ENCODE measurements at regions not wholly inside any gene's neighbourhood (a gene's known extent, or its start where the extent isn't known, plus 50 kb on each side); places are given as distances from the start of the nearest gene placed in this dataset.
"Not testable (repeated sequence)": the region's sequence is repeated elsewhere in the genome, so short reads cannot be mapped to it uniquely, and the experiment has no call there.

DNA sequence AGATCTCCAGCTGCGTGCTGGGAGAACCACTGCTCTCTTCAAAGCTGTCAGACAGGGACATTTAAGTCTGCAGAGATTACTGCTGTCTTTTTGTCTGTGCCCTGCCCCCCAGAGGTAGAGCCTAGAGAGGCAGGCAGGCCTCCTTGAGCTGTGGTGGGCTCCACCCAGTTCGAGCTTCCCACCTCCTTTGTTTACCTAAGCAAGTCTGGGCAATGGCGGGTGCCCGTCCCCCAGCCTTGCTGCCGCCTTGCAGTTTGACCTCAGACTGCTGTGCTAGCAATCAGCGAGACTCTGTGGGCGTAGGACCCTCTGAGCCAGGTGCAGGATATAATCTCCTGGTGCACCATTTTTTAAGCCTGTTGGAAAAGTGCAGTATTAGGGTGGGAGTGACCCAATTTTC is 128.6 kb downstream of the ACTR3 start:
- not testable (repeated sequence) for H3K36me3 ChIP-seq (replicated peaks; ENCODE audit: low read depth, low read length); H3K4me3 ChIP-seq (ENCODE audit: low read length); H3K9ac ChIP-seq (ENCODE audit: low read length); H2AFZ ChIP-seq (ENCODE audit: low read depth, low read length); H3K79me2 ChIP-seq (ENCODE audit: low read length); H3K27me3 ChIP-seq (ENCODE audit: low read depth, low read length); H3K4me1 ChIP-seq (ENCODE audit: low read length); H3K9me3 ChIP-seq (ENCODE audit: insufficient read depth, low read length); H4K20me1 ChIP-seq (ENCODE audit: insufficient read depth, low read length); H3K4me2 ChIP-seq (ENCODE audit: low read length); H3K27ac ChIP-seq (ENCODE audit: low read length)

DNA sequence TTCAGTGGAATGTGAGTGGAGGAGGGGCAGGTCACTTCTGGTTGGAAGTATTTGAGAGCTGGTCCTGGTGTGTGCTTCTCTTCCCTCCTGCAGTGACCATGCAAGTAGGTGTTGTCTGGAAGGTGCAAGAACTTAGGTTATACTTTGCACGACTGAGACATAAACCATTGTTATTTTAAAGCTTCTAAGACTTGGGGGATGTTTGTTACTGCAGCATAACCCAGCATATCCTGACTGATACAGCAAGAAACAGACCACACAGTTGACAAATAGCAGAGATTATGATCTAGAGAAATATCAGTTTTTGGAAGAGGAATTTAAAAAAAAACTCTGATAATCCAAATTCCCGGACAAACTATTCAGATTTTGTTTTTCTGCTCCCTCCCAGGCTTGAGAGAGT is 130.8 kb downstream of the ACTR3 start:
- no peak overlapping the region for H3K9ac ChIP-seq (ENCODE audit: low read length)
- peaks cover 16% of the 10 kb centered on the region; the same call in 1 of the 2 replicates for H3K27me3 ChIP-seq (ENCODE audit: low read depth, low read length)
- no peak overlapping the region for H2AFZ ChIP-seq (ENCODE audit: low read depth, low read length)
- TF ChIP-seq, protein P1, sequence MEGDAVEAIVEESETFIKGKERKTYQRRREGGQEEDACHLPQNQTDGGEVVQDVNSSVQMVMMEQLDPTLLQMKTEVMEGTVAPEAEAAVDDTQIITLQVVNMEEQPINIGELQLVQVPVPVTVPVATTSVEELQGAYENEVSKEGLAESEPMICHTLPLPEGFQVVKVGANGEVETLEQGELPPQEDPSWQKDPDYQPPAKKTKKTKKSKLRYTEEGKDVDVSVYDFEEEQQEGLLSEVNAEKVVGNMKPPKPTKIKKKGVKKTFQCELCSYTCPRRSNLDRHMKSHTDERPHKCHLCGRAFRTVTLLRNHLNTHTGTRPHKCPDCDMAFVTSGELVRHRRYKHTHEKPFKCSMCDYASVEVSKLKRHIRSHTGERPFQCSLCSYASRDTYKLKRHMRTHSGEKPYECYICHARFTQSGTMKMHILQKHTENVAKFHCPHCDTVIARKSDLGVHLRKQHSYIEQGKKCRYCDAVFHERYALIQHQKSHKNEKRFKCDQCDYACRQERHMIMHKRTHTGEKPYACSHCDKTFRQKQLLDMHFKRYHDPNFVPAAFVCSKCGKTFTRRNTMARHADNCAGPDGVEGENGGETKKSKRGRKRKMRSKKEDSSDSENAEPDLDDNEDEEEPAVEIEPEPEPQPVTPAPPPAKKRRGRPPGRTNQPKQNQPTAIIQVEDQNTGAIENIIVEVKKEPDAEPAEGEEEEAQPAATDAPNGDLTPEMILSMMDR (IDR thresholded peaks at IDR 0.05; ENCODE audit: low read depth, low read length), result no peak
- TF ChIP-seq EZH2phosphoT487 (IDR thresholded peaks at IDR 0.05; ENCODE audit: low read depth), result no peak
- H3K9me3 ChIP-seq (ENCODE audit: insufficient read depth, low read length), result no peaks in the 10 kb centered on the region
- H3K4me1 ChIP-seq (ENCODE audit: low read length), result no peaks in the 10 kb centered on the region
- no peak overlapping the region for H3K4me2 ChIP-seq (ENCODE audit: low read length)
- no peaks in the 10 kb centered on the region for H4K20me1 ChIP-seq (ENCODE audit: insufficient read depth, low read length)
- no peaks in the 10 kb centered on the region for H3K36me3 ChIP-seq (replicated peaks; ENCODE audit: low read depth, low read length)
- no peaks in the 10 kb centered on the region for H3K79me2 ChIP-seq (ENCODE audit: low read length)
- H3K4me3 ChIP-seq (ENCODE audit: low read length), result no peak overlapping the region
- no peak overlapping the region for H3K27ac ChIP-seq (ENCODE audit: low read length)

DNA sequence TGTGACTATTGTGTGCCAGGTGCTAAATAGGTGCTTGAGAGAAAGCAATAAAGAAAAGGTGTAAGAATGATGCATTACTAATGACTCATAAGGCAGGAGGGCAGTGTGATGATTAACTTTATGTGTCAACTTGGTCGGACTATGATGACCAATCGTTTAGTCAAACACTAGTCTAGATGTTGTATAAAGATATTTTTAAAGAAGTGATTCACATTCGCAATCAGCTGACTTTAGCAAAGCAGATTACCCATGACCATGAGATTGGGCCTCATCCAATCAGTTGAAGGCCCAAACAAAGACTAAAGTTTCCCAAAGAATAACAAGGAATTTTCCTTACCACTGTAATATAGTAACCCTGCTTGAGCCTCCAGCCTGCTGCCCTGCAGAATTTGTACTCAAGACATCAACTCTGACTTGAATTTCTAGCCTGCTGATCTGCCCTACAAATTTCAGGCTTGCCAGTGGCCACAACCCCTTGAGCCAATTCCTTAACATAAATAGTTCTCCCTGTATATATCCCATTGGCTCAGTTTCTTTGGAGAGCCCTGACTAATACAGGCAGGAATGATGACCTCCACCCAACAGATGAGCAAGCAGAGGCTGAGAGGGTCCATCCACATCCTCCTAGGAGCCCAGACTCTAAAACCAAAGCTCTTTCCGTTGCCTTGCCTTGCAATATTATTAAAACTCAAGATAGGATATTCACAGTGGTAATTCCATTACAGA is 132.6 kb downstream of the ACTR3 start:
- H2AFZ ChIP-seq (ENCODE audit: low read depth, low read length), result no peak overlapping the region
- H3K4me2 ChIP-seq (ENCODE audit: low read length), result no peak overlapping the region
- H3K79me2 ChIP-seq (ENCODE audit: low read length), result no peaks in the 10 kb centered on the region
- no peaks in the 10 kb centered on the region for H4K20me1 ChIP-seq (ENCODE audit: insufficient read depth, low read length)
- no peak overlapping the region for H3K4me3 ChIP-seq (ENCODE audit: low read length)
- H3K27me3 ChIP-seq (ENCODE audit: low read depth, low read length), result peaks cover 16% of the 10 kb centered on the region; the same call in 1 of the 2 replicates
- H3K4me1 ChIP-seq (ENCODE audit: low read length), result no peaks in the 10 kb centered on the region
- no peak overlapping the region for H3K27ac ChIP-seq (ENCODE audit: low read length)
- TF ChIP-seq EZH2phosphoT487 (IDR thresholded peaks at IDR 0.05; ENCODE audit: low read depth), result no peak
- TF ChIP-seq, protein P1 (IDR thresholded peaks at IDR 0.05; ENCODE audit: low read depth, low read length), result no peak
- H3K9me3 ChIP-seq (ENCODE audit: insufficient read depth, low read length), result no peaks in the 10 kb centered on the region
- H3K9ac ChIP-seq (ENCODE audit: low read length), result no peak overlapping the region
- H3K36me3 ChIP-seq (replicated peaks; ENCODE audit: low read depth, low read length), result no peaks in the 10 kb centered on the region

DNA sequence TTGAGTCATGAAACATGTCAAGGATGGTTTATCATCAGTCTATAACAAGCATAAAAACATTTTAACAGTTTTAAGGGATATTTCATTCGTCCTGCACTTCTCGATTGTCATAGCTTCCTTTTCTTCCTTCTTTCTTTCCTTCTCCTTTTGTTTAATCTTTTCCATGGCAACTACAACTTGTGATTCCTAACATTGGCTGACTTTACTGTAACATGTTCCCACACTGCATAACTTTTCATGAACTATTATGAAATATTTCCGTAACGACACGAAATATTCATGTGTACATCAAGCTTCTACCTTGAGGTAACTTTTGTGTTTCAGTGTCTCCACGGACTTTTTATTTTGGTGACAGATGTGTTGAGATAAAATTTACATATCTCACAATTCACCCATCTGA is 134.4 kb downstream of the ACTR3 start:
- Histone ChIP-seq H2AFZ (ENCODE audit: low read depth, low read length) (no peak overlapping the region), H3K79me2 (ENCODE audit: low read length) (no peaks in the 10 kb centered on the region), H3K36me3 (replicated peaks; ENCODE audit: low read depth, low read length) (no peaks in the 10 kb centered on the region), H3K27me3 (ENCODE audit: low read depth, low read length) (peaks cover 16% of the 10 kb centered on the region; the same call in 1 of the 2 replicates), H3K27ac (ENCODE audit: low read length) (no peak overlapping the region), H3K9me3 (ENCODE audit: insufficient read depth, low read length) (no peaks in the 10 kb centered on the region), H3K4me3 (ENCODE audit: low read length) (no peak overlapping the region), H4K20me1 (ENCODE audit: insufficient read depth, low read length) (no peaks in the 10 kb centered on the region), H3K9ac (ENCODE audit: low read length) (no peak overlapping the region), H3K4me2 (ENCODE audit: low read length) (no peak overlapping the region), H3K4me1 (ENCODE audit: low read length) (no peaks in the 10 kb centered on the region)
- TF ChIP-seq EZH2phosphoT487 (IDR thresholded peaks at IDR 0.05; ENCODE audit: low read depth), result no peak
- TF ChIP-seq, protein P1 (IDR thresholded peaks at IDR 0.05; ENCODE audit: low read depth, low read length), result no peak

All from OCI-LY3 (cell line).